HEK293T (cell line): ENCODE measurements at regions not wholly inside any gene's neighbourhood (a gene's known extent, or its start where the extent isn't known, plus 50 kb on each side); places are given as distances from the start of the nearest gene placed in this dataset.

ENCODE experiments used
- CTCF ChIA-PET: fragments of 350-600 bp; formaldehyde crosslinking; extraction: SDS; loops from one replicate; lab custom pipeline; 2021; ENCODE audit warnings: antibody characterized with exemption, inconsistent platforms; lab: Yijun Ruan, JAX
- POLR2A ChIA-PET: fragments of 350-600 bp; formaldehyde crosslinking; extraction: SDS; loops from one replicate; lab custom pipeline; 2020; ENCODE audit warnings: antibody characterized with exemption, inconsistent platforms; lab: Yijun Ruan, JAX
- DNase-seq: peaks from one replicate; pipeline ENCODE4 v3.0.0; 2012; ENCODE audit warnings: mixed read lengths; ENCODE audit errors: extremely low spot score
- ARNT ChIP-seq: fragments of 450-650 bp; IDR thresholded peaks from 2 replicates; pipeline ENCODE4 v1.6.1; 2017; ENCODE audit warnings: mild to moderate bottlenecking
- BHLHE40 ChIP-seq: fragments of 450-650 bp; IDR thresholded peaks from 2 replicates; pipeline ENCODE4 v1.6.1; 2016; ENCODE audit warnings: mild to moderate bottlenecking, moderate library complexity, borderline replicate concordance
- CTBP1 ChIP-seq: fragments of 450-650 bp; IDR thresholded peaks from 2 replicates; pipeline ENCODE4 v1.6.1; 2016; ENCODE audit warnings: borderline replicate concordance
- ELF4 ChIP-seq: fragments of 450-650 bp; IDR thresholded peaks from 2 replicates; pipeline ENCODE4 v1.6.1; 2017; ENCODE audit warnings: antibody characterized with exemption
- FOXA1 ChIP-seq: fragments of 450-650 bp; IDR thresholded peaks from 2 replicates; pipeline ENCODE4 v1.6.1; 2016; ENCODE audit warnings: mild to moderate bottlenecking
- FOXK2 ChIP-seq: fragments of 450-650 bp; IDR thresholded peaks from 2 replicates; pipeline ENCODE4 v1.6.1; 2016; ENCODE audit warnings: mild to moderate bottlenecking
- FOXM1 ChIP-seq: fragments of 450-650 bp; IDR thresholded peaks from 2 replicates; pipeline ENCODE4 v1.6.1; 2017; ENCODE audit warnings: mild to moderate bottlenecking, borderline replicate concordance
- HDGF ChIP-seq: fragments of 450-650 bp; IDR thresholded peaks from 2 replicates; pipeline ENCODE4 v1.6.1; 2017; ENCODE audit warnings: antibody characterized with exemption, borderline replicate concordance
- L3MBTL2 ChIP-seq: fragments of 450-650 bp; conservative IDR thresholded peaks from 2 replicates; pipeline ENCODE4 v1.6.1; 2016; ENCODE audit warnings: mild to moderate bottlenecking
- LEF1 ChIP-seq: fragments of 450-650 bp; IDR thresholded peaks from 2 replicates; pipeline ENCODE4 v1.6.1; 2017; ENCODE audit warnings: mild to moderate bottlenecking, borderline replicate concordance
- NFRKB ChIP-seq: fragments of 450-650 bp; IDR thresholded peaks from 2 replicates; pipeline ENCODE4 v1.6.1; 2016; ENCODE audit warnings: mild to moderate bottlenecking, moderate library complexity
- SP1 ChIP-seq: fragments of 450-650 bp; IDR thresholded peaks from 2 replicates; pipeline ENCODE4 v1.6.1; 2017
- SUZ12 ChIP-seq: fragments of 450-650 bp; IDR thresholded peaks from 2 replicates; pipeline ENCODE4 v1.6.1; 2016; ENCODE audit warnings: mild to moderate bottlenecking
- TARDBP ChIP-seq: fragments of 450-650 bp; IDR thresholded peaks from 2 replicates; pipeline ENCODE4 v1.6.1; 2016
- ZNF384 ChIP-seq: fragments of 450-650 bp; IDR thresholded peaks from 2 replicates; pipeline ENCODE4 v1.6.1; 2016
- TF ChIP-seq, protein P1 (sequence below): fragments of 450-650 bp; IDR thresholded peaks from 2 replicates; pipeline ENCODE4 v1.6.1; 2016

DNA sequence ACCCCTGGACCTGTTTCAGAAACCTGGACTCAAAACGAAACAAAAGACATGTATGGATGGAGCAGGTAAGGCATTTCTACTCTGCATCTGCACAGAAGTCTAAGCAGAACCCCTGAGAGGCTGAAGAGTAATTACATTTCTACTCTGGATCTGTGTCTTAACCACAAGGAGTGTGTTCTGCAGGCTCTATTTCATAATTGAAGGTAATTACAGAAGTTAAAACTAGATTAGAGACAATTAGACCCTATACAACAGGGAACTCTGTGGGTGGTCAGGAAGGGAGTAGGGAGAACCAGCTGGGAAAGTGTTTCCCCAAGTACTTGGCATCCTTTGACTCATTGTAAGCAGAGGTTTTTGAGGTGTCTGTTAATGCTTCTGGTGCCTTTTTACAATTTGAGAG is 69.8 kb downstream of the IGSF1 start:
- ChIA-PET CTCF (no interaction called here), POLR2A (no interaction called here)
- no peak for TF ChIP-seq BHLHE40
- TF ChIP-seq CTBP1 = no peak
- TF ChIP-seq ARNT = no peak
- no peak for TF ChIP-seq FOXA1
- no peak for TF ChIP-seq ZNF384
- TF ChIP-seq SP1 = no peak
- TF ChIP-seq HDGF = no peak
- no peak for TF ChIP-seq NFRKB
- TF ChIP-seq FOXK2 = no peak
- no peak for TF ChIP-seq L3MBTL2
- TF ChIP-seq, protein P1, sequence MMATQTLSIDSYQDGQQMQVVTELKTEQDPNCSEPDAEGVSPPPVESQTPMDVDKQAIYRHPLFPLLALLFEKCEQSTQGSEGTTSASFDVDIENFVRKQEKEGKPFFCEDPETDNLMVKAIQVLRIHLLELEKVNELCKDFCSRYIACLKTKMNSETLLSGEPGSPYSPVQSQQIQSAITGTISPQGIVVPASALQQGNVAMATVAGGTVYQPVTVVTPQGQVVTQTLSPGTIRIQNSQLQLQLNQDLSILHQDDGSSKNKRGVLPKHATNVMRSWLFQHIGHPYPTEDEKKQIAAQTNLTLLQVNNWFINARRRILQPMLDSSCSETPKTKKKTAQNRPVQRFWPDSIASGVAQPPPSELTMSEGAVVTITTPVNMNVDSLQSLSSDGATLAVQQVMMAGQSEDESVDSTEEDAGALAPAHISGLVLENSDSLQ = no peak
- DNase-seq = no peak

- DNase-seq = no peak
- POLR2A ChIA-PET = no interaction called here
- TF ChIP-seq HDGF (no peak), BHLHE40 (no peak), ARNT (no peak), ELF4 (no peak), ZNF384 (no peak), LEF1 (no peak)
- CTCF ChIA-PET = no interaction called here
Observed at GRCh38 chrX:131217989-131218388, 71.1 kb downstream of the IGSF1 start.

DNA sequence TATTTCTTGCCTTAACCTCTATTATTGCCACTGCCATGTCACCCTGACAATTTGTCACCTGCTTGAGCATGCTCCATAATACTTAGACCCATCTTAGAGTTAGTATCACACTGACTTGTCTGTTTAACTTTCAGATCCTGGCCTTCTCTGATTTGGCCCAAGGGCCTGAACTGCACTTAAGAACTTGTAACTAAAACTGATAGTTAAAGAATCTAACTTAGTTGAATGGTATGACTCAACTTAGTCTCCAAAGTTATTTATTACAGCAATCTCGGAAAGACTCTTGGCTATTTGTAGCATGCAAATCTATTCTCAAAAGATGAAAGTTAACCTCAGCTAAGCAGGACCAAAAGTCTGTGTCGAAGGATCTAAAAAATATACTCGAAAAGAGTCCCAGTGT is 72.3 kb downstream of the IGSF1 start:
- ChIA-PET CTCF (no interaction called here), POLR2A (no interaction called here)
- no peak for DNase-seq
- no peak for TF ChIP-seq FOXA1
- no peak for TF ChIP-seq NFRKB
- no peak for TF ChIP-seq ARNT
- no peak for TF ChIP-seq ZNF384
- no peak for TF ChIP-seq SUZ12
- TF ChIP-seq FOXM1 = no peak

DNA sequence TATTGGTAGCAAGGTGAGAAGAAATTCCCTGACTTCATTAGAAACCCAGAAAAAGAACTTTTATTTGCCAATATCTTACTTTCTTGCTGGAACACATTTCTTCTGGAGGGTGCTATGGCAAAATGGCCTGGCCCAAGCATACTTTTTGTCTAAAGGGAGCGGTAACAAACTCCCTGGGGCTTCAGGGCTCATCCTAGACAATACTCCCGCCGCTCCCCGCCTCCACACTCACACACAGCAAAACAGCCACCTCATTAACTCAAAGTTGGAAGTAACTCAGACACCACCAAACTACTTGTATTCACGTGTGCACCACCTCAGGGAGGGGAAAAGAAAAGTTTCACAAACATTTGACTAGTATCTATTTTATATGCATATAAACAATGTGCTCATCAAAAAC is 75.7 kb downstream of the IGSF1 start:
- TF ChIP-seq L3MBTL2 (no peak), LEF1 (no peak), SUZ12 (no peak), TARDBP (no peak), FOXK2 (no peak), FOXM1 (no peak), BHLHE40 (no peak), FOXA1 (no peak), SP1 (no peak), CTBP1 (no peak)
- TF ChIP-seq, protein P1 = no peak
- CTCF ChIA-PET = interaction anchor here (0.7 kb wide), 1 partner anchor 86 kb away, joined by 3 read pairs; no protein-coding TSS in a partner anchor
- POLR2A ChIA-PET = no interaction called here
- DNase-seq = no peak

- CTCF ChIA-PET = no interaction called here
- TF ChIP-seq ARNT = no peak
- no peak for TF ChIP-seq LEF1
- no peak for TF ChIP-seq ELF4
- TF ChIP-seq SP1 = no peak
- TF ChIP-seq TARDBP = no peak
- TF ChIP-seq FOXK2 = no peak
- TF ChIP-seq NFRKB = no peak
- no peak for TF ChIP-seq FOXA1
- no peak for TF ChIP-seq SUZ12
- no peak for TF ChIP-seq L3MBTL2
- no peak for TF ChIP-seq CTBP1
- TF ChIP-seq FOXM1 = no peak
- TF ChIP-seq HDGF = no peak
- DNase-seq = no peak
- POLR2A ChIA-PET = no interaction called here
Observed at GRCh38 chrX:131202766-131203165, 86.3 kb downstream of the IGSF1 start.

DNA sequence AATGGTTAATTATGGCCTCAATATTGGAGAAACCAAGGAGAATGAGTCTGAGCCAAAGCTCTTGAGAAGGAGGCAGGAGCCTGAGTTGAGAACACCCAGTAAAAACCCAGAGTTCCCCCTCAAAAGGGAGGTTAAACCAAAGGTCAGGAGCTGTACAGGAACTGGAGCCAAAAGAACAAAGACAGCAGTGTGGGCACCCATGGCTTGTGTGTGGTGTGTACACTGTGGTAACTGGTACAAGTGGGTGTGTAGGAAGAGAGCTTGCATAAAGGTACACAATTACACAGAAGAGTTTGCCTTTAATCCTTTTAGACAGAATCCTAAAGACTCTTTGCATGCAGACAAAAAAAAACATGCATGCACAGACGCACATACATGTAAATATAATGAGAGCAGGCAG is 87.1 kb downstream of the IGSF1 start:
- TF ChIP-seq FOXM1 = no peak
- TF ChIP-seq FOXA1 = no peak
- no peak for TF ChIP-seq CTBP1
- TF ChIP-seq NFRKB = no peak
- no peak for TF ChIP-seq ARNT
- no peak for TF ChIP-seq SP1
- no peak for TF ChIP-seq SUZ12
- no peak for TF ChIP-seq HDGF
- no peak for TF ChIP-seq FOXK2
- TF ChIP-seq ELF4 = no peak
- TF ChIP-seq BHLHE40 = no peak
- no peak for TF ChIP-seq LEF1
- TF ChIP-seq L3MBTL2 = no peak
- TF ChIP-seq TARDBP = no peak
- TF ChIP-seq, protein P1 = no peak
- TF ChIP-seq ZNF384 = no peak
- DNase-seq = no peak
- ChIA-PET POLR2A (no interaction called here), CTCF (no interaction called here)

DNA sequence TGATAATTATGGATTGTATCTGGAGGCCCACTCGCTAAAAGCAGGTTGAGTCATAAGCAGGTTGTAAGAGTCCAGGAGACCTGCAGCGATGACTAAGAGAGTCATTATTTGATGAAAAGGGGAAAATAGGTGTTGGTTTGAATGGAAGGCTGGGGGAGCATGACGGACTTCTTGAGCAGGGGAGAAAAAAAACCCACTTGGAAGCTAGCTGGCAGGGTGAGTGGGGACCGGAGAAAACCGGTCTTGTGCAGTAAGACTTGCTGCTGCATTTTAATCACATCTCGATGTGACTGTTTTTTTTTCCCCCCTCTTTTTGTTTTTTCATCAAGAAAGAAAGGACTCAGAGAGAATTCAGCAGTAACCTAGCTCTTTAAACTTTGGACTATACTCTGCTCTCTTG is 90.0 kb downstream of the IGSF1 start:
- ChIA-PET CTCF (interaction anchor here (0.6 kb wide), 1 partner anchor 110 kb away, joined by 4 read pairs; no protein-coding TSS in a partner anchor), POLR2A (no interaction called here)
- no peak for DNase-seq
- TF ChIP-seq CTBP1 (no peak), HDGF (no peak), FOXK2 (no peak), ZNF384 (no peak), ARNT (no peak), ELF4 (no peak), LEF1 (no peak), SUZ12 (no peak), FOXA1 (no peak), SP1 (no peak)
